HEK293T (cell line): ENCODE measurements at regions not wholly inside any gene's neighbourhood (a gene's known extent, or its start where the extent isn't known, plus 50 kb on each side); places are given as distances from the start of the nearest gene placed in this dataset.

Source experiments
- FOXK2 ChIP-seq: fragments of 450-650 bp; IDR thresholded peaks from 2 replicates; pipeline ENCODE4 v1.6.1; 2016; ENCODE audit warnings: mild to moderate bottlenecking
- FOXM1 ChIP-seq: fragments of 450-650 bp; IDR thresholded peaks from 2 replicates; pipeline ENCODE4 v1.6.1; 2017; ENCODE audit warnings: mild to moderate bottlenecking, borderline replicate concordance
- HDGF ChIP-seq: fragments of 450-650 bp; IDR thresholded peaks from 2 replicates; pipeline ENCODE4 v1.6.1; 2017; ENCODE audit warnings: antibody characterized with exemption, borderline replicate concordance
- L3MBTL2 ChIP-seq: fragments of 450-650 bp; conservative IDR thresholded peaks from 2 replicates; pipeline ENCODE4 v1.6.1; 2016; ENCODE audit warnings: mild to moderate bottlenecking
- NFRKB ChIP-seq: fragments of 450-650 bp; IDR thresholded peaks from 2 replicates; pipeline ENCODE4 v1.6.1; 2016; ENCODE audit warnings: mild to moderate bottlenecking, moderate library complexity
- SP1 ChIP-seq: fragments of 450-650 bp; IDR thresholded peaks from 2 replicates; pipeline ENCODE4 v1.6.1; 2017
- SUZ12 ChIP-seq: fragments of 450-650 bp; IDR thresholded peaks from 2 replicates; pipeline ENCODE4 v1.6.1; 2016; ENCODE audit warnings: mild to moderate bottlenecking
- TARDBP ChIP-seq: fragments of 450-650 bp; IDR thresholded peaks from 2 replicates; pipeline ENCODE4 v1.6.1; 2016
- ZNF384 ChIP-seq: fragments of 450-650 bp; IDR thresholded peaks from 2 replicates; pipeline ENCODE4 v1.6.1; 2016

DNA sequence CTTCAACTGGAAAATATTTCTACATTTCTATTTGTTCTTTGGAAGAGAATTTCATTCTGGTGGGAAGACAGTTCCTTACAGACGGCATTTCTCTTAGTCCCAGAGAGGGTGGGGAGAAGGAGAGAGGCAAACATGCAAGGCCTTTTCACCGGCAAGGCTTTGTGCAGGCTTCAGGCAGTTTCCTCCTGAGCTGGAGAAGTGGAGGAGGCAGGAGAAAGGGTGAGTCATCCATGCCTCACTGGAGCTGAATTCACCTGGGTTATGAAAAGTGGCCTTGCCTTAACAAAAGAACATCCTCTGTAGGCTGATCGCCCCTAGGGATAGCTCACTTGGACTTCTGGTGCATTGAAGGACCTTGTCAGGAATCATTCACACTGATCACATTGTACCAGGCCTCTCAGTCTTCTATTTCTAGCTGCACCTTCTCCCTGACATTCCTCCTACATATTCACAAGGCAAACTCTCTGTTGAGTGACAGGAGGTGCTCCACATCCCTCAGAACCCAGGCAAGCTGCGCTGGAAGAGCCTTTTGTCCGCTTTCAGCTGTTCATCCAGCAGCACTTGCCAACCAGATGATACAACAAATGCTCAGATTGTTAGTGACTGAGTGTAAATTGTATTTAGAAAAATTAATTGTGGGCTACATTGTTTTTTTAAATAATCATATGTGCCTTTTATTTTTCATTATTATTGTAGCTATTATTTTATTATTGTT is 796.1 kb downstream of the DCDC2C start:
- no peak for TF ChIP-seq NFRKB
- no peak for TF ChIP-seq HDGF
- no peak for TF ChIP-seq ZNF384
- TF ChIP-seq FOXM1 = no peak
- no peak for TF ChIP-seq SUZ12
- TF ChIP-seq SP1 = no peak
- TF ChIP-seq L3MBTL2 = no peak
- TF ChIP-seq TARDBP = no peak
- TF ChIP-seq FOXK2 = no peak
